Upper lobe of left lung (tissue), 6 donors: ENCODE measurements at regions not wholly inside any gene's neighbourhood (a gene's known extent, or its start where the extent isn't known, plus 50 kb on each side); places are given as distances from the start of the nearest gene placed in this dataset.
A peak's percentile ranks its signal among the peaks of the same experiment; 100 is the strongest.

Experiments used
- ATAC-seq, 2 donors: fragments of 200-7000 bp; cut with Tn5 transposase; one replicate each; pipeline ENCODE4 v1.9.1; 2022; ENCODE audit warnings: mild to moderate bottlenecking in 2 of 2, moderate library complexity in 2 of 2; ENCODE audit not compliant: low FRiP score in 2 of 2
- DNase-seq, 2 donors: peaks; one replicate each; pipeline ENCODE4 v3.0.0-alpha.2; 2019 to 2020
- H3K27ac ChIP-seq, 4 donors: fragments of 200-600 bp; sonication (generic); one replicate each; pipeline ENCODE4 v1.5.1; 2016 to 2019
- H3K27me3 ChIP-seq, 4 donors: fragments of 200-600 bp; sonication (generic); one replicate each; pipeline ENCODE4 v1.5.1; 2017 to 2019
- H3K36me3 ChIP-seq, 4 donors: fragments of 200-600 bp; sonication (generic); one replicate each; pipeline ENCODE4 v1.5.1; 2016 to 2019
- H3K4me1 ChIP-seq, 4 donors: fragments of 200-600 bp; sonication (generic); one replicate each; pipeline ENCODE4 v1.5.1; 2018 to 2019
- H3K4me3 ChIP-seq, 4 donors: fragments of 200-600 bp; sonication (generic); one replicate each; pipeline ENCODE4 v1.5.1; 2017 to 2019; ENCODE audit warnings: mild to moderate bottlenecking in 2 of 4, moderate library complexity in 1 of 4
- H3K9me3 ChIP-seq, 4 donors: fragments of 200-600 bp; sonication (generic); one replicate each; pipeline ENCODE4 v1.5.1; 2018 to 2019
- EP300 ChIP-seq, 4 donors: sonication (generic); formaldehyde crosslinking; IDR thresholded peaks; one replicate each; pipeline ENCODE4 v1.5.1; 2017; ENCODE audit warnings: antibody characterized with exemption in 4 of 4, control low read depth in 2 of 4
- POLR2A ChIP-seq, 4 donors: fragments of 450-650 bp; IDR thresholded peaks; one replicate each; pipeline ENCODE4 v1.5.1; 2016 to 2017; ENCODE audit warnings: antibody characterized with exemption in 4 of 4, mild to moderate bottlenecking in 2 of 4
- POLR2AphosphoS5 ChIP-seq, 2 donors: sonication (generic); formaldehyde crosslinking; IDR thresholded peaks; one replicate each; pipeline ENCODE4 v1.5.1; 2017; ENCODE audit warnings: antibody characterized with exemption in 2 of 2
- WGBS, 2 donors: methylation state at CpG; one replicate each; pipeline ENCODE4 v1.1.5; 2017 to 2018; 5-methylcytosine and 5-hydroxymethylcytosine counted together
- TF ChIP-seq, protein P1 (sequence below), 6 experiments: fragments of 450-650 bp in 4 of 6; fragments of 200-600 bp in 2 of 6; sonication (generic) in 2 of 6; IDR thresholded peaks; one replicate each; pipeline ENCODE4 v1.5.1; 2016 to 2019; ENCODE audit warnings: antibody characterized with exemption in 6 of 6
- donor health status: DM: no; HTN: no; CAD: no; lungs with moderate emphysema.
- donor health status: DM: no; HTN: yes; CAD: no; lungs with severe emphysema.

DNA sequence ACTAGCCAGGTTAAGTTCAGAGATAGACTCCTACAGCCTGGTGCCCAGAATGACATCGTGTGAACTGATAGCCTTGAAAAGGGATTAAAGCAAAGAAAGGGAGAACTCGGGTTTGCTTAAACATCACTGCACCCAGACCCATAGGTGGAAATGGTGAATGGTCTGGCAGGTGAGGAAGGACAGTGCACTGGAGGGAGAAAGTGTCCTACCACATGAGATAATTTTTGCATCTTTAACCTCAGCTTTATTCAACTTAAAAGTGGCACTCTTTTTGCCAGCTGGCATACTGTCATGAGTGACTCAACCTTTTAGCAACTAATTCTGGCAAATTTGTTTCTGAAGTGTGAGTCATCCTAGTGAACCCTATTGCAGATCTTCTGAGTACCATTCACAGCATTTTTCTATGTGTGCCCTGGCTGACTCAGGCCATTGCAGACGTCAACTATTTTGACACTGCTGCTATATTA, 53.0 kb upstream of the DAPP1 start:
- ATAC-seq (peak; percentile 47 to 75), DNase-seq (peak in 1 of 2 donors; percentile 44)
- Histone ChIP-seq H3K4me3 (no peak overlapping the region), H3K4me1 (no peaks in the 10 kb centered on the region), H3K27ac (no peak overlapping the region), H3K36me3 (no peaks in the 10 kb centered on the region), H3K27me3 (no peaks in the 10 kb centered on the region), H3K9me3 (no peaks in the 10 kb centered on the region)
- 64 to 68% methylated on average over 3 of the region's 3 CpGs for WGBS, 2 donors
- no peak for TF ChIP-seq EP300 (IDR thresholded peaks at IDR 0.05)
- TF ChIP-seq POLR2A (IDR thresholded peaks at IDR 0.05): no peak
- no peak for TF ChIP-seq POLR2AphosphoS5 (IDR thresholded peaks at IDR 0.05)
- TF ChIP-seq, protein P1, sequence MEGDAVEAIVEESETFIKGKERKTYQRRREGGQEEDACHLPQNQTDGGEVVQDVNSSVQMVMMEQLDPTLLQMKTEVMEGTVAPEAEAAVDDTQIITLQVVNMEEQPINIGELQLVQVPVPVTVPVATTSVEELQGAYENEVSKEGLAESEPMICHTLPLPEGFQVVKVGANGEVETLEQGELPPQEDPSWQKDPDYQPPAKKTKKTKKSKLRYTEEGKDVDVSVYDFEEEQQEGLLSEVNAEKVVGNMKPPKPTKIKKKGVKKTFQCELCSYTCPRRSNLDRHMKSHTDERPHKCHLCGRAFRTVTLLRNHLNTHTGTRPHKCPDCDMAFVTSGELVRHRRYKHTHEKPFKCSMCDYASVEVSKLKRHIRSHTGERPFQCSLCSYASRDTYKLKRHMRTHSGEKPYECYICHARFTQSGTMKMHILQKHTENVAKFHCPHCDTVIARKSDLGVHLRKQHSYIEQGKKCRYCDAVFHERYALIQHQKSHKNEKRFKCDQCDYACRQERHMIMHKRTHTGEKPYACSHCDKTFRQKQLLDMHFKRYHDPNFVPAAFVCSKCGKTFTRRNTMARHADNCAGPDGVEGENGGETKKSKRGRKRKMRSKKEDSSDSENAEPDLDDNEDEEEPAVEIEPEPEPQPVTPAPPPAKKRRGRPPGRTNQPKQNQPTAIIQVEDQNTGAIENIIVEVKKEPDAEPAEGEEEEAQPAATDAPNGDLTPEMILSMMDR (IDR thresholded peaks at IDR 0.05): no peak

DNA sequence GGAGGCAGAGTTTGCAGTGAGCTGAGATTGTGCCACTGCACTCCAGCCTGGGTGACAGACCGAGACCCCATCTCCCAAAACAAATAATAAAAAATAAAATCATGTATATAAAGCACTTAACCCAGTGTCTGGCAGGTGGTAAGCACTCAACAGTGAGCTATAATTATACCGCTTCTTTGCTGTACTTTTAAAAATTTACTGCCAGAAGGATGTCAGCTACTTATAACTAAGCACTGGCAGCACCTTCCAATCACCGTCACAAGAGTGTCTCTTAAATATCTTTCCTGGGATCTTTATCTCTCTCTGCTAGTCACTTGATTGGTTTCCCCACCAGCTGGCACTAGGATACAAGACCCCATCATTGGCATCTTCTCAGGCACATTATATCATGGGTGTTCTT, 53.9 kb upstream of the DAPP1 start:
- Histone ChIP-seq H3K27ac (no peak overlapping the region), H3K27me3 (no peaks in the 10 kb centered on the region), H3K4me1 (no peaks in the 10 kb centered on the region), H3K36me3 (no peaks in the 10 kb centered on the region), H3K9me3 (no peaks in the 10 kb centered on the region), H3K4me3 (no peak overlapping the region)
- no peak for DNase-seq
- no peak for TF ChIP-seq EP300 (IDR thresholded peaks at IDR 0.05)
- no peak for TF ChIP-seq POLR2AphosphoS5 (IDR thresholded peaks at IDR 0.05)
- TF ChIP-seq, protein P1 (IDR thresholded peaks at IDR 0.05): no peak
- TF ChIP-seq POLR2A (IDR thresholded peaks at IDR 0.05): no peak
- 86 to 91% methylated on average over 3 of the region's 3 CpGs for WGBS, 2 donors
- no peak for ATAC-seq

DNA sequence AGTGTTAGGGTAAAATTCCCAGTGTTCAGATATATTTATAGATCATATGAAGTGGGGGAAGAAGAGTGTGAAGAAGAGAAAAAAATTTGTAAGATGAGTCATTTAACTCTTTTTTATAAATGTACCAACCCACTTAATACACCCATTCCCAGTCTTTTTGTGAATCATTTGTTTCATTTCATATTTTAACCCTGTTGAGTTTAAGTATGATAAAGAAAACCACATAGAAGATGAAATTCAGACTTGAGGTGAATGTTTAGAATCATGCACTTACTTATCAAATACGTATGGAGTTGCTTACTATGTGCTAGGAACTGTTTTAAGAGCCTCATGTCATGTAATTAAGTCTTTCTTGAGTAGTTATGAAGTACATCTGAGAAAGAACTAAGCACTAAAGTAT, 56.6 kb upstream of the DAPP1 start:
- no peak for ATAC-seq
- Histone ChIP-seq H3K27ac (no peak overlapping the region), H3K27me3 (no peaks in the 10 kb centered on the region), H3K9me3 (no peaks in the 10 kb centered on the region), H3K4me1 (no peaks in the 10 kb centered on the region), H3K36me3 (no peaks in the 10 kb centered on the region), H3K4me3 (no peak overlapping the region)
- TF ChIP-seq, protein P1 (IDR thresholded peaks at IDR 0.05): no peak
- no peak for TF ChIP-seq POLR2A (IDR thresholded peaks at IDR 0.05)
- no peak for TF ChIP-seq EP300 (IDR thresholded peaks at IDR 0.05)
- no peak for DNase-seq
- WGBS, 2 donors: 60 to 67% methylated on average over 1 of the region's 1 CpG

DNA sequence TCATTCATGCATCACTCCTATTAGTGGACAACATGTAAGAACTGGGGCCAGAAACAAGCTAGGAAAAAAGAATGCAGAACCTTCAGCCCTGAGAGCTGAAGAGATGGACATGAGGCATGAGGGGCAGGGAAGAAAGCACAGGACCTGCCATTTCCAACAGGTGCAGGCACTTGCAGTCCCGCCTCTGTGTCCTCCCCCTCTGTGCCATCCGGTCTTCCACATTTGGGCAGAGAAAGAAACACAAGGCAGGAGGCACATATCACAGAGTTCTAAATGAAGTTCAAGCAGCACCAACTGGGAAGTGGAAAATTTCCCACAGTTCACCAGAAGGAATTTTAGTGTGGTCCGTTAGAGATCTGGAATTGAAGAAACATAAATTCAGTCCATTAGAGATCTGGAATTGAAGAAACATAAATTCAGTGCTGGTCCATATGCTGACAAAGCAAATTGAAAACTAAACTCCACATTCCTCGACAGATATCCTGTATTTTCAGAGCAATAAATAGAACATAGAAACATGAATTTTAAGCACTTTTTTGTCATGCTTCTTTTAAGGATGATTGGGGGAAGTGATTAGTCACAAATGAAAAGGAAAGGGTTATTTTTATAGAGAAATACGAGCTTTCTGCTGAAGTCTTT, 57.2 kb upstream of the DAPP1 start:
- no peaks in the 10 kb centered on the region for H3K36me3 ChIP-seq
- H3K27me3 ChIP-seq: no peaks in the 10 kb centered on the region
- 50 to 60% methylated on average over 5 of the region's 5 CpGs for WGBS, 2 donors
- no peak for DNase-seq
- no peak for ATAC-seq
- no peak overlapping the region for H3K4me3 ChIP-seq
- TF ChIP-seq, protein P1 (IDR thresholded peaks at IDR 0.05): no peak
- TF ChIP-seq EP300 (IDR thresholded peaks at IDR 0.05): no peak
- no peak for TF ChIP-seq POLR2A (IDR thresholded peaks at IDR 0.05)
- TF ChIP-seq POLR2AphosphoS5 (IDR thresholded peaks at IDR 0.05): no peak
- no peaks in the 10 kb centered on the region for H3K4me1 ChIP-seq
- no peaks in the 10 kb centered on the region for H3K9me3 ChIP-seq
- H3K27ac ChIP-seq: no peak overlapping the region
